ENCODE measurements at regions not wholly inside any gene's neighbourhood (a gene's known extent, or its start where the extent isn't known, plus 50 kb on each side); places are given as distances from the start of the nearest gene placed in this dataset.

GRCh38 chr16:54363766-54364165 lies 77.2 kb upstream of the IRX3 start:
- Histone ChIP-seq H3K36me3 (no peaks in the 10 kb centered on the region), H3K4me1 (no peaks in the 10 kb centered on the region), H3K27me3 (peaks cover 0 to 45% (median 0%) of the 10 kb centered on the region in 4 donors), H3K4me3 (no peak overlapping the region), H3K27ac (replicated peaks in 1 of 4) (no peak overlapping the region), H3K9me3 (no peaks in the 10 kb centered on the region)
- 83% methylated on average over 6 of the region's 6 CpGs for WGBS
- no peak for DNase-seq (ENCODE audit: extremely low spot score)
- TF ChIP-seq POLR2A (IDR thresholded peaks at IDR 0.05; ENCODE audit: low read depth) (no peak), POLR2AphosphoS5 (IDR thresholded peaks at IDR 0.05) (no peak), CTCF (IDR thresholded peaks at IDR 0.05) (no peak), EP300 (IDR thresholded peaks at IDR 0.05) (no peak)
- intact Hi-C loops (cut with DNase I) = no loop called here

DNA sequence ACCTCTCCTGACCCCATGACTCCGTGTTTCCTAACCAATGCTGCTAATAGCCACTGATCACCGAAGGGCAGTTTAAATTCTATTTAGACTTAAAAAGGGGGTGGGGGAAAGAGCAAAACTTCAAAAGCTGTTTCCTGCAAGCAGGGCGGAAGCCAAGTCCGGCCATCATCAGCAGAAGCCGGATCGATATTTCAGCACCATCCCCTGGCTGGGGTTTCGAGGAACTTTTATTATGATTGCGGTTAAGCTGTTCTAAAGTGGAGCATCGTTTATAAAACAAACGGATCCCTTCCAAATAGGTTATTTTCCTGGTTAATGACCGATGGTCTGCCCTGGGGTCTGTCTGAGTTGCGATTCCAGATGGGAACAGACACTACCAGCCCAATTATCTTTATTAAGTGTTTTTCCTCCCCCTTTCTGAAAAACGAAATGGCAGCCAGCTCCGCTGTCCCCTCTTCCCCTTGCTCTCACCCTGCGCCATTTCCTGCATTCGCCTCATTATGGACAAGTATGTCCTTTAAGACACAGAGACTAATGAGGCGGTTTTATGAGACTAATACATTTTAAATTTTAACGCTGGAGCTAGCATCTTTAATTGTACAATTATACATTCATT lies 76.1 kb upstream of the IRX3 start:
- 55% methylated on average over 18 of the region's 18 CpGs for WGBS

DNA sequence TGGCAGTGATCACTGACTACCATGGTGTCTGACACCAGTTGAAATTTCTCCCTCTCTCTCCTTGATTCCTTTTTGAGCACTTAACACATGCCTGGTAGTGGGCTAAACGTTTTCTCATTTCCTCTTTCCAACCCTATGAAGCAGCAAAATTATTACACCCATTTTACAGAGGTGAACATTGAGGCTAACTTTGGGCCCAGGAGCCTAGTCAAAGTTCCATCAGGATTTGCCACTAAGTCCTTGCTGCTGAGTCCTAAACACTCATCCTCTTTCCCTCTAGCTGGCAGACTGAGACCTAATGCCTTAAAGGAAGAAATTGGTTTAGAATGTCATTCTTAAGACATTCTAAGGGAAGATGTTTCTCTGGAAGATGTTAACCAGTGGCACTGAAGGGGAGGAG lies 74.7 kb upstream of the IRX3 start:
- no peak overlapping the region for H3K4me3 ChIP-seq
- no peak overlapping the region for H3K27ac ChIP-seq (replicated peaks in 1 of 4)
- no peaks in the 10 kb centered on the region for H3K36me3 ChIP-seq
- peaks cover 0 to 66% (median 0%) of the 10 kb centered on the region in 4 donors for H3K27me3 ChIP-seq
- 17% methylated on average over 1 of the region's 1 CpG for WGBS
- no peaks in the 10 kb centered on the region for H3K9me3 ChIP-seq
- TF ChIP-seq POLR2A (IDR thresholded peaks at IDR 0.05; ENCODE audit: low read depth) (no peak), CTCF (IDR thresholded peaks at IDR 0.05) (no peak), POLR2AphosphoS5 (IDR thresholded peaks at IDR 0.05) (no peak), EP300 (IDR thresholded peaks at IDR 0.05) (no peak)
- no peaks in the 10 kb centered on the region for H3K4me1 ChIP-seq
- DNase-seq (ENCODE audit: extremely low spot score) = no peak
- intact Hi-C loops (cut with DNase I) = no loop called here

More for the DNA sequence above, 76.1 kb upstream of the IRX3 start:
- no peak overlapping the region for H3K27ac ChIP-seq (replicated peaks in 1 of 4)
- no peak for DNase-seq (ENCODE audit: extremely low spot score)
- H3K4me3 ChIP-seq = no peak overlapping the region
- H3K36me3 ChIP-seq = no peaks in the 10 kb centered on the region
- H3K4me1 ChIP-seq = no peaks in the 10 kb centered on the region
- H3K27me3 ChIP-seq = peaks cover 0 to 51% (median 0%) of the 10 kb centered on the region in 4 donors
- TF ChIP-seq EP300 (IDR thresholded peaks at IDR 0.05) (no peak), POLR2AphosphoS5 (IDR thresholded peaks at IDR 0.05) (no peak), CTCF (IDR thresholded peaks at IDR 0.05) (no peak), POLR2A (IDR thresholded peaks at IDR 0.05; ENCODE audit: low read depth) (no peak)
- intact Hi-C loops (cut with DNase I) = no loop called here
- no peaks in the 10 kb centered on the region for H3K9me3 ChIP-seq

GRCh38 chr16:54360681-54361080 lies 74.1 kb upstream of the IRX3 start:
- no peak for DNase-seq (ENCODE audit: extremely low spot score)
- TF ChIP-seq POLR2A (IDR thresholded peaks at IDR 0.05; ENCODE audit: low read depth) (no peak), EP300 (IDR thresholded peaks at IDR 0.05) (no peak), POLR2AphosphoS5 (IDR thresholded peaks at IDR 0.05) (no peak), CTCF (IDR thresholded peaks at IDR 0.05) (no peak)
- H3K36me3 ChIP-seq = no peaks in the 10 kb centered on the region
- WGBS = 46% methylated on average over 5 of the region's 5 CpGs
- intact Hi-C loops (cut with DNase I) = no loop called here
- no peaks in the 10 kb centered on the region for H3K4me1 ChIP-seq
- H3K27ac ChIP-seq (replicated peaks in 1 of 4) = no peak overlapping the region
- no peak overlapping the region for H3K4me3 ChIP-seq
- peaks cover 0 to 68% (median 0%) of the 10 kb centered on the region in 4 donors for H3K27me3 ChIP-seq
- no peaks in the 10 kb centered on the region for H3K9me3 ChIP-seq

GRCh38 chr16:54359555-54359954 lies 73.0 kb upstream of the IRX3 start:
- Histone ChIP-seq H3K9me3 (peaks cover 0 to 7% (median 3%) of the 10 kb centered on the region in 4 donors), H3K4me1 (no peaks in the 10 kb centered on the region), H3K4me3 (no peak overlapping the region), H3K36me3 (no peaks in the 10 kb centered on the region), H3K27me3 (peaks cover 0 to 68% (median 0%) of the 10 kb centered on the region in 4 donors), H3K27ac (replicated peaks in 1 of 4) (no peak overlapping the region)
- 85% methylated on average over 4 of the region's 5 CpGs for WGBS
- no peak for TF ChIP-seq EP300 (IDR thresholded peaks at IDR 0.05)
- TF ChIP-seq POLR2A (IDR thresholded peaks at IDR 0.05; ENCODE audit: low read depth) = no peak
- no peak for TF ChIP-seq CTCF (IDR thresholded peaks at IDR 0.05)
- TF ChIP-seq POLR2AphosphoS5 (IDR thresholded peaks at IDR 0.05) = no peak
- no peak for DNase-seq (ENCODE audit: extremely low spot score)
- intact Hi-C loops (cut with DNase I) = no loop called here
